ENCODE measurements at regions not wholly inside any gene's neighbourhood (a gene's known extent, or its start where the extent isn't known, plus 50 kb on each side); places are given as distances from the start of the nearest gene placed in this dataset.

DNA sequence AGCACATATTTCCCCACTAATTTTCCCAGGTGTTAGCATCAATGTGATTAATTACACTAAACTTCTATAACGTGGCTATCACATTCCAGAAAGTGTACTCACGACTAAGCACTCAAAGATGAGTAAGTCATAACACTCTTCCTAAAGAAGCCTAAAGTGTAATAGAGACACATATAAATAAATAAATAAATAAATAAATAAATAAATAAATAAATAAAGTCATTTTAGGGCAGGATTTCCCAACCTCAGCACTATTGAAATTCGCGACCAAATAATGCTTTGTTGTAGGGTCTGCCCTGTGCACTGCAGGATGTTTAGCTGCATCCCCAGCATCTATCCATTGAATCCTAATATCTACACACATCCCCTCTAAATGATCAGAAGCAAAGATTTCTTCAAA, 390.9 kb downstream of the CDH7 start:
- TF ChIP-seq, protein P1, sequence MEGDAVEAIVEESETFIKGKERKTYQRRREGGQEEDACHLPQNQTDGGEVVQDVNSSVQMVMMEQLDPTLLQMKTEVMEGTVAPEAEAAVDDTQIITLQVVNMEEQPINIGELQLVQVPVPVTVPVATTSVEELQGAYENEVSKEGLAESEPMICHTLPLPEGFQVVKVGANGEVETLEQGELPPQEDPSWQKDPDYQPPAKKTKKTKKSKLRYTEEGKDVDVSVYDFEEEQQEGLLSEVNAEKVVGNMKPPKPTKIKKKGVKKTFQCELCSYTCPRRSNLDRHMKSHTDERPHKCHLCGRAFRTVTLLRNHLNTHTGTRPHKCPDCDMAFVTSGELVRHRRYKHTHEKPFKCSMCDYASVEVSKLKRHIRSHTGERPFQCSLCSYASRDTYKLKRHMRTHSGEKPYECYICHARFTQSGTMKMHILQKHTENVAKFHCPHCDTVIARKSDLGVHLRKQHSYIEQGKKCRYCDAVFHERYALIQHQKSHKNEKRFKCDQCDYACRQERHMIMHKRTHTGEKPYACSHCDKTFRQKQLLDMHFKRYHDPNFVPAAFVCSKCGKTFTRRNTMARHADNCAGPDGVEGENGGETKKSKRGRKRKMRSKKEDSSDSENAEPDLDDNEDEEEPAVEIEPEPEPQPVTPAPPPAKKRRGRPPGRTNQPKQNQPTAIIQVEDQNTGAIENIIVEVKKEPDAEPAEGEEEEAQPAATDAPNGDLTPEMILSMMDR (IDR thresholded peaks at IDR 0.05; ENCODE audit: low read depth, low read length) = no peak
- TF ChIP-seq POLR2A (IDR thresholded peaks at IDR 0.05; ENCODE audit: extremely low read depth, insufficient read length) = no peak

Measured in NB4 (cell line).